ENCODE measurements at regions not wholly inside any gene's neighbourhood (a gene's known extent, or its start where the extent isn't known, plus 50 kb on each side); places are given as distances from the start of the nearest gene placed in this dataset.

DNA sequence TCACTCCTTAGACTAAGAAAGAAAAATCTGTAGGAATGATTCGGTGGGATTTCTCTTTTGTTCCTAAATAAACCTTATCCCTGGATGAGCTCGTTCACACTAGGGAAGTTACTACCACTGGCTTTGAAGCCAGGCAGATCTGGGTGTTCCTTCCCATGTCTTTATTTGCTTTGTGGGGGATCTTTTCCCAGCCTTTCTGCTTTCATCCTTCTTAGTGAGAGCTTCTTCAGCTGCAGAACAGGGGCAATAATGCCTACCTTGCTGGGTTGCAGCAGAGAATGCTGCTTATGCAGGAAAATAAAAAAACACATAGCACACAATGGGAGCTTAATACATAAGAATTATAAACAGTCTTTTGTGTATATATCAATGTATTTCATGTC lies 292.1 kb downstream of the SOX11 start:
- H3K4me3 ChIP-seq (ENCODE audit: low read depth, low read length): no peak overlapping the region
- TF ChIP-seq, protein P1, sequence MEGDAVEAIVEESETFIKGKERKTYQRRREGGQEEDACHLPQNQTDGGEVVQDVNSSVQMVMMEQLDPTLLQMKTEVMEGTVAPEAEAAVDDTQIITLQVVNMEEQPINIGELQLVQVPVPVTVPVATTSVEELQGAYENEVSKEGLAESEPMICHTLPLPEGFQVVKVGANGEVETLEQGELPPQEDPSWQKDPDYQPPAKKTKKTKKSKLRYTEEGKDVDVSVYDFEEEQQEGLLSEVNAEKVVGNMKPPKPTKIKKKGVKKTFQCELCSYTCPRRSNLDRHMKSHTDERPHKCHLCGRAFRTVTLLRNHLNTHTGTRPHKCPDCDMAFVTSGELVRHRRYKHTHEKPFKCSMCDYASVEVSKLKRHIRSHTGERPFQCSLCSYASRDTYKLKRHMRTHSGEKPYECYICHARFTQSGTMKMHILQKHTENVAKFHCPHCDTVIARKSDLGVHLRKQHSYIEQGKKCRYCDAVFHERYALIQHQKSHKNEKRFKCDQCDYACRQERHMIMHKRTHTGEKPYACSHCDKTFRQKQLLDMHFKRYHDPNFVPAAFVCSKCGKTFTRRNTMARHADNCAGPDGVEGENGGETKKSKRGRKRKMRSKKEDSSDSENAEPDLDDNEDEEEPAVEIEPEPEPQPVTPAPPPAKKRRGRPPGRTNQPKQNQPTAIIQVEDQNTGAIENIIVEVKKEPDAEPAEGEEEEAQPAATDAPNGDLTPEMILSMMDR (IDR thresholded peaks at IDR 0.05; ENCODE audit: borderline replicate concordance, insufficient read depth, low read depth, low read length): no peak

DNA sequence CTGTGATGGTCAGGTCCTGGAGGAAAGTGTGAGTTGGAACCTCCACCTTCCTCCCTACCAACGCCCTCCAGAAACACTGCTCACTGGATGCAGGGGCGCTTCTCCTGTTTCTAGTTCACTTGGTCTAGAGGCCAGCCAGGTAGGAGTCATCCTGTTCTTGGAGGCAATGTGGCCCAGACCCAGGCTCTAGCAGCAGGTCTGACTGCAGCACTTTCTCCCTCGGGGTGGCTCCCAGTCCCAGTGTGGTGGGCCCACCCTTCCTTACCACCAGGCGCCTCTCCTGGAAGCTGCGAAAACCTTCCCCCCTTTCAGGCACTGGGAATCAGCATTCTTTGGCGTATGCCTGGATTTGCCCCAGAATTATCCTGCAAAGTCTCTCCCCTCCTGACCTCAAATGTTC lies 292.8 kb downstream of the SOX11 start:
- TF ChIP-seq, protein P1 (IDR thresholded peaks at IDR 0.05; ENCODE audit: borderline replicate concordance, insufficient read depth, low read depth, low read length): no peak
- no peak overlapping the region for H3K4me3 ChIP-seq (ENCODE audit: low read depth, low read length)

DNA sequence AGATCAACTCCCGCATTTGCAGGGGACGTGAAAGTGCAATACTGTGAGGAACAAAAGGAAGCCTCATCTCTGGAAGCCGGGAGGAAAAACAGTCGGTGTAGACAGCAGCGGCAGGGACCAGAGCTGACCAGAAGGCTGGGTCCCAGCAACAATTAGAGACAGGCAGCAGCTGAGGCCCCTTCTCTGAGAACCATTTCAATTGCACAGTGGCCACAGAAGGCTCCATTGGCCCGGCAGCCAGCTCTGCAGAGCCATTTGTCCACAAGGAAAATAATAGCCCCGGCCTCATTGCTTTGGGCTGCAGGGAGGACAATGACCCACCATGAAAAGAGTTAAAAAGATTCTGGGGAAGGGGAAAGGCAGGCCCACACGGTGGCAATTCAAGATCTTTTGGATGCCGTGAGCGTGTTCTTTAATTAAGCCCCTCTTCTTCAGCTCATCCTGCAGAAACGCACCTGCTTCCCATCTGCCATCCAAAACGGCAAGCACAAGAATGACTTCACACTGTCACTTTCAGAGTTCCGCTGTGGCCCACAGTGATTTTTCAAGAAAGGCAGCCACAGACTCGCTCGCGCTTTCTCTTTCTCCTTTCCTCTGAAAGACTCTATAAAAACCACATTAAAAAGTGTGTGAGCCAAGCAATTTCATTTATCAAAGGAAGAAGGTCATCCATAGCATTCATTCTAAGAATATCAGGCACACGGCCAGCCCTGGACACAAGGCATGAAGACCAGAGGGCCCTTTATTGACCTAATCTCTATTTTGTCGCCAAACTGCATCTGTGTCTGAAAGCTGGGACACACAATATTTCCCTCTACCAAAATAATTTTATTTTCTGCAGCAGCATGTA lies 293.6 kb downstream of the SOX11 start:
- no peak overlapping the region for H3K4me3 ChIP-seq (ENCODE audit: low read depth, low read length)
- TF ChIP-seq, protein P1 (IDR thresholded peaks at IDR 0.05; ENCODE audit: borderline replicate concordance, insufficient read depth, low read depth, low read length): no peak

DNA sequence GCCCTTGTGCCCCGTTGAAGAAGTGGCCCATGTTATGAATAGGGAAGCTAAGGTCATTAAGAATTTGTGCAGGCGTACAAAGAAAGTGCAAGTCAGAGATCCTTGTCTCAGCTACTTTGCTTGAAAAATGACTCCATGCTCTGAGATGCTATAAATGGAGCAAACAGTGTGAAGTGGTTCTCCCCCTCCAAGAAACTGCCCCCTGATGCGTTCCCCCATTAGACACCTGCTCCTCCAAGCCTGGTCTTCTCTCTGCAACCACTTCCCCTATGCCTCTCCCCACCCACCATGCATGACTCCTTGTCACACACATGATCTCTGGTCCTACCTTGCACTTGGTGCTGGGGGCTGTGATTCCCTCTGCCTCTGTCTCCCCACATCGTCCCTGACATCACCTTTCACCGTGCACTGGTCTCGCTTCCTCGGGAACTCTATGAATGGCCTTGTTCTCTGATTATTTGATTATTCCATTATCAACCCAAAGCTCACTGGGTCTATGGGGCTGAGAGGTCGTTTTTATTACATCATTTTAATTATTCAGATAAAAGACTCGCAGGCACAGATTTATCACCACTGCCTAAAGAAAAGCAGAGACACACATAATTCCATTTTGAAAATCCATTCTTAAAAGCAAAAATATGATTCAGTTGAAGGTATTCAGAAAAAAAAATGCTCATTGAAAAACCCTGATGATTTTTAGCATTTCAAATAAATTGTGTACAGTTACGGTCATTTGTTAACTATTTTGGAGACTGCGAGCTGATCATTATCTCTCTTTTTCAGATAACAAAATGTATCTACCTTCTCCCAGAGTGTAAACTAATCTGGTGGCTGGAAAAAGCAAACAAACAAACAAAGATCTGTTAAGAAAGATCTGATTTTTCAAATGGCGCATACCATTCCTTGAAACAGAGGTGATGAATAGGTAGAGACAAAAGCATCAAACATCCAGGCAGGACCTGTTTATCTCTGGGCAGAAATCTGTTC lies 294.9 kb downstream of the SOX11 start:
- H3K4me3 ChIP-seq (ENCODE audit: low read depth, low read length): no peak overlapping the region
- TF ChIP-seq, protein P1 (IDR thresholded peaks at IDR 0.05; ENCODE audit: borderline replicate concordance, insufficient read depth, low read depth, low read length): no peak

DNA sequence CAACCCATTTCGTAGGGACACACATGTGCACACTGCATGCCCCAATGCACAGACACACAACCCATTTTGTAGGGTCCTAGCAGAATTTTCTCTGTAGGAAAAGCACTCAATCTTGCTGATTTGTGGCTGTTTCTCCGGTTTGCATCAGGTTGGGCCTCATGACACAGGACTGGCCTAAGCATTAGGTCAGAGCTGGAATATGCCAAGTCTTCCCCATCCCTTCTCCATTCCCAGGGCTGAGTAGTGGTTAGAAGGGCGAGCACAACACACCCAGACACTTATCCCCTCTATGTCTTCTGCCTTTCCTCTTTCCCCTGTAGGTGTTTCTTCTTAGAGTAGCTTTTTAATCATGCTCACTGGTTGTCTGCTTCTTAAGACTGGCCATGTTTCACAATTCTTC lies 295.9 kb downstream of the SOX11 start:
- H3K4me3 ChIP-seq (ENCODE audit: low read depth, low read length): no peak overlapping the region
- TF ChIP-seq, protein P1 (IDR thresholded peaks at IDR 0.05; ENCODE audit: borderline replicate concordance, insufficient read depth, low read depth, low read length): no peak

DNA sequence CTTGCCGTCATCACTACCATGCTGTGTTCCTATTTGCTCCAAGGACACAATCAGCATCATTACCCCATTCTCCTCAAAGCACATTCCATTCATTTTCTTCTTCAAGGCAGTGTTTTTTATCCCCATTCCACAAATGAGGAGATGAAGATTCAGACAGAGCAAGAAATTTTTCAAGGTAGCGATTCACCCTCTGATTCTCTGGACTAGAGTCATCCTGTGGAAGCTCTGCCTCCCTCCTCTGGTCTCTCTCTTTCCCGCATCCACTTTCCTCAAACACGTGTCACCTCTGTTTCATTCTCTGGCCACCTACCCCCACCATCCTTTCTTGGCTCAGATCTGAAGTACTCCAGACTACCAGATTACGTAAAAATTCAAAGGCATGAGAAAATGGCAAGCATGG lies 297.9 kb downstream of the SOX11 start:
- TF ChIP-seq, protein P1 (IDR thresholded peaks at IDR 0.05; ENCODE audit: borderline replicate concordance, insufficient read depth, low read depth, low read length): no peak
- no peak overlapping the region for H3K4me3 ChIP-seq (ENCODE audit: low read depth, low read length)

Measured in GM12875 (cell line).